Chondrocyte (in vitro differentiated cells): ENCODE measurements at regions not wholly inside any gene's neighbourhood (a gene's known extent, or its start where the extent isn't known, plus 50 kb on each side); places are given as distances from the start of the nearest gene placed in this dataset.

ENCODE experiments used
- DNase-seq: peaks from one replicate; pipeline ENCODE4 v3.0.0; 2021; ENCODE audit warnings: mixed read lengths, low spot score
- H3K27ac Mint-ChIP-seq: one replicate; pipeline ENCODE4 v1.8.0; 2021; ENCODE audit warnings: mild to moderate bottlenecking, moderate library complexity, mixed read lengths; ENCODE audit not compliant: unreplicated experiment
- H3K27me3 Mint-ChIP-seq: 2 replicates; pipeline ENCODE4 v1.8.0; 2021; ENCODE audit warnings: low read depth, mixed read lengths
- H3K36me3 Mint-ChIP-seq: 2 replicates; pipeline ENCODE4 v1.8.0; 2021; ENCODE audit warnings: low read depth, mixed read lengths
- H3K4me1 Mint-ChIP-seq: 2 replicates; pipeline ENCODE4 v1.8.0; 2021; ENCODE audit warnings: low read depth, mild to moderate bottlenecking, mixed read lengths
- H3K4me3 Mint-ChIP-seq: one replicate; pipeline ENCODE4 v1.8.0; 2021; ENCODE audit warnings: mild to moderate bottlenecking, moderate library complexity, mixed read lengths; ENCODE audit not compliant: unreplicated experiment
- H3K9me3 Mint-ChIP-seq: 2 replicates; pipeline ENCODE4 v1.8.0; 2021; ENCODE audit warnings: low read depth, mixed read lengths
- TF ChIP-seq, protein P1 (sequence below): fragments of 200-600 bp; sonication (generic); IDR thresholded peaks from 2 replicates; pipeline ENCODE4 v1.5.0; 2021; ENCODE audit warnings: antibody characterized with exemption, mild to moderate bottlenecking, moderate library complexity

DNA sequence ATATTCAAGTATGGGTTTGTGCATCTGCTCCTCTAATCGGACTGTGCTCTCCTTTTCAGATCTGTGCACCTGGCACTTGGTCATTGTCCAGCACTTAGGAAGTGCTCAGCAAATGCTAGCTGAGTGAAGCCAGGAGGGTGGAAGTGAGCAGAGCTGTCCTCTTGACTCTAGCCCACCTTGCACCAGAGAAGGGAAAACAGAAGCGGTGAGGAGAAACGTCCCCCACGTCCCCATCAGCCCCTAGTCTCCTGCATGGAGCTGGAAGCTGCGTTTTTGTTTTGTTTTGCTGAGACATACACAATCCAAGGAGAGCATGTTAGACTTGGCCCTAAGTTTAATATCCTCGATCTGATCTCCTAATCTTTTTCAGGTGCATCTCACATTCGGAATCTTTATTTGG, 73.6 kb downstream of the EN1 start:
- DNase-seq = no peak
- TF ChIP-seq, protein P1, sequence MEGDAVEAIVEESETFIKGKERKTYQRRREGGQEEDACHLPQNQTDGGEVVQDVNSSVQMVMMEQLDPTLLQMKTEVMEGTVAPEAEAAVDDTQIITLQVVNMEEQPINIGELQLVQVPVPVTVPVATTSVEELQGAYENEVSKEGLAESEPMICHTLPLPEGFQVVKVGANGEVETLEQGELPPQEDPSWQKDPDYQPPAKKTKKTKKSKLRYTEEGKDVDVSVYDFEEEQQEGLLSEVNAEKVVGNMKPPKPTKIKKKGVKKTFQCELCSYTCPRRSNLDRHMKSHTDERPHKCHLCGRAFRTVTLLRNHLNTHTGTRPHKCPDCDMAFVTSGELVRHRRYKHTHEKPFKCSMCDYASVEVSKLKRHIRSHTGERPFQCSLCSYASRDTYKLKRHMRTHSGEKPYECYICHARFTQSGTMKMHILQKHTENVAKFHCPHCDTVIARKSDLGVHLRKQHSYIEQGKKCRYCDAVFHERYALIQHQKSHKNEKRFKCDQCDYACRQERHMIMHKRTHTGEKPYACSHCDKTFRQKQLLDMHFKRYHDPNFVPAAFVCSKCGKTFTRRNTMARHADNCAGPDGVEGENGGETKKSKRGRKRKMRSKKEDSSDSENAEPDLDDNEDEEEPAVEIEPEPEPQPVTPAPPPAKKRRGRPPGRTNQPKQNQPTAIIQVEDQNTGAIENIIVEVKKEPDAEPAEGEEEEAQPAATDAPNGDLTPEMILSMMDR = no peak
- Mint-ChIP-seq H3K27ac (no peak overlapping the region), H3K9me3 (peaks cover 2% of the 10 kb centered on the region), H3K27me3 (peaks cover 51% of the 10 kb centered on the region), H3K4me1 (peaks cover 14% of the 10 kb centered on the region), H3K4me3 (no peak overlapping the region), H3K36me3 (no peaks in the 10 kb centered on the region)

DNA sequence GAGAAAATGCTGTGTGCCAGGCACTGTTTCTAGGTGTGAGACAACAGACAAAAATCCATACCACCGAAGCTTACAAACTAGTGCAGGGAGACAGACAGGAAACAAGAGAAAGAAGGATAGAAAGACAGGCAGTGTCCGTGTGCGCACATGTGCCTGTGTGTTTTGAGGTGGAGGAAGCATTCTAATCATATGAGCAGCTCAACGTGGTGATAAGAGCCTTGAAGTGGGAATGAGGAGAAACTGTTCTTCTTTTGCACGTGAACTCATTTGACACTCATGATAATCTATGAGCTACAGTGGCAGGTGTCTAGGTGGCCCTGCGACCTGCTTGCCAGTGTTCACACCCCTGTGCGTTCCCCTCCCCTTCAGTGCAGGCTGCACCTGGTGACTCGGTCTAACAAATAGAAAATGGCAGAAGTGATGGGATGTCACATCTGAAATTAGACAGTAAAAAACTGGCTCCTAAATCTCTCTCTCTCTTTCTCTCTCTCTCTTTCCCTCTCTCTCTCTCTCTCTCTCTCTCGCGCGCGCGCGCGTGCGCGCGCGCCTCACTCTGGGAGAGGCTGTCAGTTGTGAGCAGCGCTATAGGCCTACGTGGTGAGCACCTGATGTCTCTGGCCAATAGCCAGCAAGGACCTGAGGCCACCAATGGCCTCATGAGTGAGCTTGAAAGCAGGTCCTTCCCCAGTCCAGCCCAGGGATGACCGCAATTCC, 74.8 kb downstream of the EN1 start:
- Mint-ChIP-seq H3K4me1 (peaks cover 14% of the 10 kb centered on the region), H3K27me3 (peaks cover 58% of the 10 kb centered on the region)
- TF ChIP-seq, protein P1 = no peak

GRCh38 chr2:118769707-118770400, 77.6 kb downstream of the EN1 start:
- H3K4me3 Mint-ChIP-seq = no peak overlapping the region
- TF ChIP-seq, protein P1 = no peak
- peaks cover 54% of the 10 kb centered on the region for H3K27me3 Mint-ChIP-seq
- no peak overlapping the region for H3K27ac Mint-ChIP-seq
- no peak for DNase-seq
- no peaks in the 10 kb centered on the region for H3K9me3 Mint-ChIP-seq
- H3K36me3 Mint-ChIP-seq = no peaks in the 10 kb centered on the region
- H3K4me1 Mint-ChIP-seq = peaks cover 9% of the 10 kb centered on the region

More for the DNA sequence above, 74.8 kb downstream of the EN1 start:
- H3K4me3 Mint-ChIP-seq = no peak overlapping the region
- no peaks in the 10 kb centered on the region for H3K36me3 Mint-ChIP-seq
- no peak for DNase-seq
- H3K27ac Mint-ChIP-seq = no peak overlapping the region
- peaks cover 2% of the 10 kb centered on the region for H3K9me3 Mint-ChIP-seq

GRCh38 chr2:118766871-118767270, 80.6 kb downstream of the EN1 start:
- peaks cover 47% of the 10 kb centered on the region for H3K27me3 Mint-ChIP-seq
- no peaks in the 10 kb centered on the region for H3K9me3 Mint-ChIP-seq
- no peaks in the 10 kb centered on the region for H3K36me3 Mint-ChIP-seq
- no peak overlapping the region for H3K27ac Mint-ChIP-seq
- H3K4me1 Mint-ChIP-seq = no peaks in the 10 kb centered on the region
- no peak overlapping the region for H3K4me3 Mint-ChIP-seq
- no peak for DNase-seq
- TF ChIP-seq, protein P1 = no peak

DNA sequence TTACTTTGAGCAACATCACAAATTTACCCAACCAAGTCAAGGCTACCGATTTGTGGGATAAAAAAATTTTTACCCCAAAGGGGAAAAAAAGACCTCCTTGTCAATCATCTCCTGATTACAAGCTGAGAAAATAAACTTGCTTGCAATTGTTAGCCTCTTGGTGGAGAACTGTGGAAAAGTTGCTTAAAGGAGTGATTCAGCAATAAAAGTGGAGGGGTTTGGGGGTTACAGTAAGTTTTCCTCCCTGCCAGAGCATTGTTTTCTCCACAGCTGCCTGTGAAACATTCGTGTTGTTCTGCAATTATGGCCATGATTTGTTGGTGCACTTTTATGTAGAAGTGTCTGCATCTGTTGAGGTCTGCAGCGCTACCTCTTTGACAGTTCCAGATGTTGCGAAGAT, 82.6 kb downstream of the EN1 start:
- Mint-ChIP-seq H3K27ac (no peak overlapping the region), H3K27me3 (peaks cover 46% of the 10 kb centered on the region), H3K4me1 (no peaks in the 10 kb centered on the region), H3K4me3 (no peak overlapping the region), H3K9me3 (no peaks in the 10 kb centered on the region), H3K36me3 (no peaks in the 10 kb centered on the region)
- TF ChIP-seq, protein P1 = no peak
- no peak for DNase-seq
